ENCODE measurements at regions not wholly inside any gene's neighbourhood (a gene's known extent, or its start where the extent isn't known, plus 50 kb on each side); places are given as distances from the start of the nearest gene placed in this dataset.
"Not testable (repeated sequence)": the region's sequence is repeated elsewhere in the genome, so short reads cannot be mapped to it uniquely, and the experiment has no call there.

- H3K4me1 Mint-ChIP-seq: no peaks in the 10 kb centered on the region
- no peak for ATAC-seq (ENCODE audit: low read depth)
- H3K27ac Mint-ChIP-seq: no peak overlapping the region
- POLR2A ChIA-PET: no interaction called here
- H3K27me3 Mint-ChIP-seq: no peaks in the 10 kb centered on the region
- intact Hi-C loops (cut with micrococcal nuclease): no loop called here
- no peak for DNase-seq
- CTCF ChIA-PET: no interaction called here
- peaks cover 2% of the 10 kb centered on the region for H3K9me3 Mint-ChIP-seq
- no peaks in the 10 kb centered on the region for H3K36me3 Mint-ChIP-seq (ENCODE audit: low read depth)
- no peak for TF ChIP-seq CTCF (IDR thresholded peaks at IDR 0.05)
- no peak overlapping the region for H3K4me3 Mint-ChIP-seq
Observed at GRCh38 chr1:194755241-194755994, 1569.0 kb upstream of the B3GALT2 start.

- H3K27ac Mint-ChIP-seq; CTCF ChIA-PET; H3K36me3 Mint-ChIP-seq (ENCODE audit: low read depth); DNase-seq; H3K4me3 Mint-ChIP-seq; H3K27me3 Mint-ChIP-seq; ATAC-seq (ENCODE audit: low read depth); H3K9me3 Mint-ChIP-seq; H3K4me1 Mint-ChIP-seq; intact Hi-C loops (cut with micrococcal nuclease); POLR2A ChIA-PET: not testable (repeated sequence)
Observed at GRCh38 chr1:194738843-194739242, 1552.4 kb upstream of the B3GALT2 start.

GRCh38 chr1:194734970-194735369 is 1548.6 kb upstream of the B3GALT2 start:
- ChIA-PET CTCF (no interaction called here), POLR2A (no interaction called here)
- no peak for TF ChIP-seq CTCF (IDR thresholded peaks at IDR 0.05)
- H3K4me1 Mint-ChIP-seq: peaks cover under 1% of the 10 kb centered on the region
- no peak overlapping the region for H3K27ac Mint-ChIP-seq
- DNase-seq: no peak
- no peak overlapping the region for H3K4me3 Mint-ChIP-seq
- no peaks in the 10 kb centered on the region for H3K9me3 Mint-ChIP-seq
- H3K36me3 Mint-ChIP-seq (ENCODE audit: low read depth): no peaks in the 10 kb centered on the region
- intact Hi-C loops (cut with micrococcal nuclease): no loop called here
- ATAC-seq (ENCODE audit: low read depth): no peak
- no peaks in the 10 kb centered on the region for H3K27me3 Mint-ChIP-seq

GRCh38 chr1:194731025-194731424 is 1544.6 kb upstream of the B3GALT2 start:
- POLR2A ChIA-PET: no interaction called here
- no peak for DNase-seq
- H3K4me3 Mint-ChIP-seq: no peak overlapping the region

GRCh38 chr1:194730304-194730703 is 1543.9 kb upstream of the B3GALT2 start:
- Mint-ChIP-seq H3K27me3 (no peaks in the 10 kb centered on the region), H3K9me3 (no peaks in the 10 kb centered on the region), H3K4me3 (no peak overlapping the region), H3K36me3 (ENCODE audit: low read depth) (no peaks in the 10 kb centered on the region), H3K4me1 (peaks cover 15% of the 10 kb centered on the region), H3K27ac (no peak overlapping the region)
- no peak for DNase-seq
- no peak for TF ChIP-seq CTCF (IDR thresholded peaks at IDR 0.05)
- no peak for ATAC-seq (ENCODE audit: low read depth)
- POLR2A ChIA-PET: no interaction called here
- intact Hi-C loops (cut with micrococcal nuclease): no loop called here
- CTCF ChIA-PET: no interaction called here

More at GRCh38 chr1:194731025-194731424, 1544.6 kb upstream of the B3GALT2 start:
- peaks cover 15% of the 10 kb centered on the region for H3K4me1 Mint-ChIP-seq
- CTCF ChIA-PET: no interaction called here
- H3K27ac Mint-ChIP-seq: no peak overlapping the region
- intact Hi-C loops (cut with micrococcal nuclease): no loop called here
- ATAC-seq (ENCODE audit: low read depth): no peak
- no peaks in the 10 kb centered on the region for H3K36me3 Mint-ChIP-seq (ENCODE audit: low read depth)
- no peaks in the 10 kb centered on the region for H3K27me3 Mint-ChIP-seq
- no peaks in the 10 kb centered on the region for H3K9me3 Mint-ChIP-seq
- TF ChIP-seq CTCF (IDR thresholded peaks at IDR 0.05): no peak

- ChIA-PET CTCF (no interaction called here), POLR2A (no interaction called here)
- DNase-seq (no peak), ATAC-seq (ENCODE audit: low read depth) (no peak)
- TF ChIP-seq CTCF (IDR thresholded peaks at IDR 0.05): no peak
- Mint-ChIP-seq H3K9me3 (no peaks in the 10 kb centered on the region), H3K27ac (no peak overlapping the region), H3K4me1 (no peaks in the 10 kb centered on the region), H3K27me3 (no peaks in the 10 kb centered on the region), H3K4me3 (no peak overlapping the region), H3K36me3 (ENCODE audit: low read depth) (no peaks in the 10 kb centered on the region)
- intact Hi-C loops (cut with micrococcal nuclease): no loop called here
Observed at GRCh38 chr1:194723067-194723466, 1536.7 kb upstream of the B3GALT2 start.
